GM12878 (cell line): ENCODE measurements at regions not wholly inside any gene's neighbourhood (a gene's known extent, or its start where the extent isn't known, plus 50 kb on each side); places are given as distances from the start of the nearest gene placed in this dataset.

Source experiments
- ATAC-seq: fragments of 200-7000 bp; cut with Tn5 transposase; 3 replicates; pipeline ENCODE4 v1.9.1; 2020; ENCODE audit warnings: mild to moderate bottlenecking, moderate library complexity
- BruUV-seq: library from RNA; stranded (reverse); fragments of 400-500 nt; replicated peaks from 2 replicates; lab custom pipeline; 2021; lab: Mats Ljungman, UMichigan
- CTCF ChIA-PET: fragments of 300-600 bp; sonication (Branson Sonifier 250); formaldehyde crosslinking; extraction: SDS; loops from one replicate; lab custom pipeline; 2021; ENCODE audit warnings: inconsistent platforms; lab: Yijun Ruan, JAX
- POLR2A ChIA-PET: fragments of 350-600 bp; formaldehyde crosslinking; extraction: SDS; loops from one replicate; lab custom pipeline; 2021; ENCODE audit warnings: inconsistent platforms; lab: Charles Lee
- RAD21 ChIA-PET: fragments of 300-600 bp; sonication (Branson Sonifier 250); formaldehyde crosslinking; loops from one replicate; lab custom pipeline; 2023; ENCODE audit warnings: antibody characterized with exemption; ENCODE audit not compliant: unreplicated experiment; lab: Charles Lee
- SMC1A ChIA-PET: fragments of 300-600 bp; sonication (Branson Sonifier 250); formaldehyde crosslinking; loops from one replicate; lab custom pipeline; 2023; ENCODE audit not compliant: unreplicated experiment, uncharacterized antibody; lab: Charles Lee
- DNase-seq: peaks from one replicate; pipeline ENCODE4 v3.0.0-alpha.2; 2011; ENCODE audit warnings: low read depth, low spot score
- FAIRE-seq: peaks from 3 replicates; lab custom pipeline; 2011; peaks lifted over from hg19 to GRCh38; lab: Jason Lieb, UNC
- H2AFZ ChIP-seq: 2 replicates; pipeline ENCODE4 v1.6.0; 2011; ENCODE audit warnings: low read depth, low read length, control low read depth; ENCODE audit not compliant: control insufficient read depth
- H3K27ac ChIP-seq: 2 replicates; pipeline ENCODE4 v1.5.1; 2011; ENCODE audit warnings: control low read depth; ENCODE audit not compliant: control insufficient read depth, insufficient read depth
- H3K27me3 ChIP-seq, 2 experiments: replicated peaks in 1 of 2; 2 replicates each; pipeline versions ENCODE4 v1.6.0 to v1.6.1; 2011; ENCODE audit warnings: low read length in 1 of 2; ENCODE audit not compliant: control insufficient read depth in 2 of 2, insufficient read depth in 2 of 2
- H3K36me3 ChIP-seq, 2 experiments: 2 replicates each; pipeline ENCODE4 v1.5.1; 2011; ENCODE audit warnings: low read length in 1 of 2; ENCODE audit not compliant: control insufficient read depth in 2 of 2, insufficient read depth in 2 of 2
- H3K4me1 ChIP-seq: 2 replicates; pipeline ENCODE4 v1.6.1; 2011; ENCODE audit warnings: mild to moderate bottlenecking, low read length, moderate library complexity, mixed read lengths; ENCODE audit not compliant: control insufficient read depth, insufficient read depth
- H3K4me2 ChIP-seq: 2 replicates; pipeline ENCODE4 v1.6.0; 2011; ENCODE audit warnings: control low read depth; ENCODE audit not compliant: control insufficient read depth, insufficient read depth
- H3K4me3 ChIP-seq: fragments of 200-600 bp; sonication (generic); 2 replicates; pipeline ENCODE4 v1.5.1; 2016
- H3K79me2 ChIP-seq: 2 replicates; pipeline ENCODE4 v1.6.0; 2011; ENCODE audit warnings: low read length; ENCODE audit not compliant: control insufficient read depth, insufficient read depth
- H3K9ac ChIP-seq: 2 replicates; pipeline ENCODE4 v1.8.0; 2011; ENCODE audit warnings: low read length, control low read depth, mixed read lengths; ENCODE audit not compliant: control insufficient read depth, insufficient read depth
- H3K9me3 ChIP-seq: replicated peaks from 3 replicates; pipeline ENCODE4 v1.5.1; 2011; ENCODE audit warnings: mild to moderate bottlenecking, low read length; ENCODE audit not compliant: control insufficient read depth, insufficient read depth
- H4K20me1 ChIP-seq: 2 replicates; pipeline ENCODE4 v1.6.0; 2011; ENCODE audit not compliant: control insufficient read depth, insufficient read depth
- CBX5 ChIP-seq: sonication (generic); IDR thresholded peaks from 2 replicates; pipeline ENCODE4 v1.6.1; 2016; ENCODE audit warnings: low read depth, moderate library complexity, mild to moderate bottlenecking, inconsistent platforms
- LARP7 ChIP-seq: fragments of 450-650 bp; IDR thresholded peaks from 2 replicates; pipeline ENCODE4 v1.6.1; 2017; ENCODE audit warnings: mild to moderate bottlenecking
- SREBF2 ChIP-seq: IDR thresholded peaks from 2 replicates; pipeline ENCODE4 v1.6.1; 2012; ENCODE audit warnings: mild to moderate bottlenecking, low read length
- WRNIP1 ChIP-seq: IDR thresholded peaks from 2 replicates; pipeline ENCODE4 v1.6.1; 2011; ENCODE audit warnings: low read depth, low read length, improper control_type of control experiment, borderline replicate concordance
- ZNF622 ChIP-seq: fragments of 450-650 bp; IDR thresholded peaks from 2 replicates; pipeline ENCODE4 v1.6.1; 2017; ENCODE audit warnings: mild to moderate bottlenecking, inconsistent platforms
- WGBS: methylation state at CpG from one replicate; pipeline ENCODE4 v1.1.6; 2016; ENCODE audit warnings: low lambda C conversion rate; ENCODE audit not compliant: insufficient replicate concordance, insufficient coverage; ENCODE audit errors: missing lambda C conversion rate; 5-methylcytosine and 5-hydroxymethylcytosine counted together
- in situ Hi-C: fragments of 300-500 bp; cut with MboI; formaldehyde crosslinking; loops from 9 replicates; pipeline ENCODE4 v1.14.3; 2018; ENCODE audit warnings: mixed read lengths
- intact Hi-C: fragments of 100-400 bp; cut with micrococcal nuclease; formaldehyde crosslinking; loops from one replicate; pipeline ENCODE4 v1.14.2; 2022; ENCODE audit not compliant: unreplicated experiment
- TF ChIP-seq, protein P1 (sequence below): fragments of 450-650 bp; IDR thresholded peaks from 2 replicates; pipeline ENCODE4 v1.6.1; 2017; ENCODE audit warnings: mild to moderate bottlenecking, low read depth, inconsistent platforms; ENCODE audit not compliant: poor library complexity, severe bottlenecking
- TF ChIP-seq, protein P2 (sequence below): fragments of 450-650 bp; IDR thresholded peaks from 2 replicates; pipeline ENCODE4 v1.6.1; 2017; ENCODE audit warnings: mild to moderate bottlenecking, moderate library complexity
- TF ChIP-seq, protein P3 (sequence below): fragments of 450-650 bp; formaldehyde crosslinking; IDR thresholded peaks from 2 replicates; pipeline ENCODE4 v1.4.0; 2022; ENCODE audit warnings: mild to moderate bottlenecking, moderate library complexity

DNA sequence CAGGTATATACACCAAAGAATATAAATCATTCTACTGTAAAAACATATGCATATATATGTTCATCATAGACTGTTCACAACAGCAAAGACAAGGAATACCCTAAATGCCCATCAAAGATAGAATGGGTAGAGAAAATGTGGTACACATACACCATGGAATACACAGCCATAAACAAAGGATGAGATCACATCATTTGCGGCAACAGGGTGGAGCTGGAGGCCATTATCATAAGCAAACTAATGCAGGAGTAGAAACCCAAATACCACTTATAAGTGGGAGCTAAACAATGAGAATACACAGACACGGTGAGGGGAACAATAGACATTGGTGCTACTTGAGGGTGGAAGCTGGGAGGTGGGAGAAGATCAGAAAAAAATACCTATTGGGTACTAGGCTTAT lies 117.6 kb downstream of the COX7C start (continued):
- TF ChIP-seq, protein P1, sequence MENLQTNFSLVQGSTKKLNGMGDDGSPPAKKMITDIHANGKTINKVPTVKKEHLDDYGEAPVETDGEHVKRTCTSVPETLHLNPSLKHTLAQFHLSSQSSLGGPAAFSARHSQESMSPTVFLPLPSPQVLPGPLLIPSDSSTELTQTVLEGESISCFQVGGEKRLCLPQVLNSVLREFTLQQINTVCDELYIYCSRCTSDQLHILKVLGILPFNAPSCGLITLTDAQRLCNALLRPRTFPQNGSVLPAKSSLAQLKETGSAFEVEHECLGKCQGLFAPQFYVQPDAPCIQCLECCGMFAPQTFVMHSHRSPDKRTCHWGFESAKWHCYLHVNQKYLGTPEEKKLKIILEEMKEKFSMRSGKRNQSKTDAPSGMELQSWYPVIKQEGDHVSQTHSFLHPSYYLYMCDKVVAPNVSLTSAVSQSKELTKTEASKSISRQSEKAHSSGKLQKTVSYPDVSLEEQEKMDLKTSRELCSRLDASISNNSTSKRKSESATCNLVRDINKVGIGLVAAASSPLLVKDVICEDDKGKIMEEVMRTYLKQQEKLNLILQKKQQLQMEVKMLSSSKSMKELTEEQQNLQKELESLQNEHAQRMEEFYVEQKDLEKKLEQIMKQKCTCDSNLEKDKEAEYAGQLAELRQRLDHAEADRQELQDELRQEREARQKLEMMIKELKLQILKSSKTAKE, result no peak

DNA sequence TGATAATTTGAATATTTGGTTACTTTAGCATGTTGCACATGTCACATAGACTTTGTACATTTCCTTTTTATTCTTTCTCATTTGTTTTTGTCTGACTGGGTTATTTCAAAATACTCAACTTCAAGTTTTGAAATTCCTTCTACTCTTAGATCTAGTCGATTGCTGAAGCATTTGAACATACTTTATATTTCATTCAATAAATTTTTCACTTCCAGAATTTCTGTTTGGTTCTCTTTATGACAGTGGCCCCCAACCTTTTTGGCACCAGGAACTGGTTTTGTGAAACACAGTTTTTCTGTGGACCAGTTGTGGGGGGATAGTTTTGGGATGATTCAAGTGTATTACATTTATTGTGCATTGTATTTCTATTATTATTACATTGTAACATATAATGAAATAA lies 119.8 kb downstream of the COX7C start:
- Histone ChIP-seq H4K20me1 (no peaks in the 10 kb centered on the region), H2AFZ (no peak overlapping the region), H3K4me1 (no peaks in the 10 kb centered on the region), H3K4me3 (no peak overlapping the region), H3K9ac (no peak overlapping the region), H3K4me2 (no peak overlapping the region), H3K79me2 (no peaks in the 10 kb centered on the region), H3K36me3 (no peaks in the 10 kb centered on the region), H3K9me3 (no peaks in the 10 kb centered on the region; the same call in 2 of the 3 replicates), H3K27ac (no peak overlapping the region), H3K27me3 (no peaks in the 10 kb centered on the region)
- DNase-seq (no peak), ATAC-seq (no peak), FAIRE-seq (no peak)
- TF ChIP-seq WRNIP1 (no peak), ZNF622 (no peak), LARP7 (no peak), SREBF2 (no peak), CBX5 (no peak)
- TF ChIP-seq, protein P2, sequence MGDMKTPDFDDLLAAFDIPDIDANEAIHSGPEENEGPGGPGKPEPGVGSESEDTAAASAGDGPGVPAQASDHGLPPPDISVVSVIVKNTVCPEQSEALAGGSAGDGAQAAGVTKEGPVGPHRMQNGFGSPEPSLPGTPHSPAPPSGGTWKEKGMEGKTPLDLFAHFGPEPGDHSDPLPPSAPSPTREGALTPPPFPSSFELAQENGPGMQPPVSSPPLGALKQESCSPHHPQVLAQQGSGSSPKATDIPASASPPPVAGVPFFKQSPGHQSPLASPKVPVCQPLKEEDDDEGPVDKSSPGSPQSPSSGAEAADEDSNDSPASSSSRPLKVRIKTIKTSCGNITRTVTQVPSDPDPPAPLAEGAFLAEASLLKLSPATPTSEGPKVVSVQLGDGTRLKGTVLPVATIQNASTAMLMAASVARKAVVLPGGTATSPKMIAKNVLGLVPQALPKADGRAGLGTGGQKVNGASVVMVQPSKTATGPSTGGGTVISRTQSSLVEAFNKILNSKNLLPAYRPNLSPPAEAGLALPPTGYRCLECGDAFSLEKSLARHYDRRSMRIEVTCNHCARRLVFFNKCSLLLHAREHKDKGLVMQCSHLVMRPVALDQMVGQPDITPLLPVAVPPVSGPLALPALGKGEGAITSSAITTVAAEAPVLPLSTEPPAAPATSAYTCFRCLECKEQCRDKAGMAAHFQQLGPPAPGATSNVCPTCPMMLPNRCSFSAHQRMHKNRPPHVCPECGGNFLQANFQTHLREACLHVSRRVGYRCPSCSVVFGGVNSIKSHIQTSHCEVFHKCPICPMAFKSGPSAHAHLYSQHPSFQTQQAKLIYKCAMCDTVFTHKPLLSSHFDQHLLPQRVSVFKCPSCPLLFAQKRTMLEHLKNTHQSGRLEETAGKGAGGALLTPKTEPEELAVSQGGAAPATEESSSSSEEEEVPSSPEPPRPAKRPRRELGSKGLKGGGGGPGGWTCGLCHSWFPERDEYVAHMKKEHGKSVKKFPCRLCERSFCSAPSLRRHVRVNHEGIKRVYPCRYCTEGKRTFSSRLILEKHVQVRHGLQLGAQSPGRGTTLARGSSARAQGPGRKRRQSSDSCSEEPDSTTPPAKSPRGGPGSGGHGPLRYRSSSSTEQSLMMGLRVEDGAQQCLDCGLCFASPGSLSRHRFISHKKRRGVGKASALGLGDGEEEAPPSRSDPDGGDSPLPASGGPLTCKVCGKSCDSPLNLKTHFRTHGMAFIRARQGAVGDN, result no peak
- TF ChIP-seq, protein P3, sequence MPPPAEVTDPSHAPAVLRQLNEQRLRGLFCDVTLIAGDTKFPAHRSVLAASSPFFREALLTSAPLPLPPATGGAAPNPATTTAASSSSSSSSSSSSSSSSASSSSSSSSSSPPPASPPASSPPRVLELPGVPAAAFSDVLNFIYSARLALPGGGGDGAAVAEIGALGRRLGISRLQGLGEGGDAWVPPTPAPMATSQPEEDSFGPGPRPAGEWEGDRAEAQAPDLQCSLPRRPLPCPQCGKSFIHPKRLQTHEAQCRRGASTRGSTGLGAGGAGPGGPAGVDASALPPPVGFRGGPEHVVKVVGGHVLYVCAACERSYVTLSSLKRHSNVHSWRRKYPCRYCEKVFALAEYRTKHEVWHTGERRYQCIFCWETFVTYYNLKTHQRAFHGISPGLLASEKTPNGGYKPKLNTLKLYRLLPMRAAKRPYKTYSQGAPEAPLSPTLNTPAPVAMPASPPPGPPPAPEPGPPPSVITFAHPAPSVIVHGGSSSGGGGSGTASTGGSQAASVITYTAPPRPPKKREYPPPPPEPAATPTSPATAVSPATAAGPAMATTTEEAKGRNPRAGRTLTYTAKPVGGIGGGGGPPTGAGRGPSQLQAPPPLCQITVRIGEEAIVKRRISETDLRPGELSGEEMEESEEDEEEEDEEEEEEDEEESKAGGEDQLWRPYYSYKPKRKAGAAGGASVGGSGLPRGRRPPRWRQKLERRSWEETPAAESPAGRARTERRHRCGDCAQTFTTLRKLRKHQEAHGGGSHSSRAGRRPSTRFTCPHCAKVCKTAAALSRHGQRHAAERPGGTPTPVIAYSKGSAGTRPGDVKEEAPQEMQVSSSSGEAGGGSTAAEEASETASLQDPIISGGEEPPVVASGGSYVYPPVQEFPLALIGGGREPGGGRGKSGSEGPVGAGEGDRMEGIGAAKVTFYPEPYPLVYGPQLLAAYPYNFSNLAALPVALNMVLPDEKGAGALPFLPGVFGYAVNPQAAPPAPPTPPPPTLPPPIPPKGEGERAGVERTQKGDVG (CRISPR knock-in tag), result no peak
- BruUV-seq, result no TSS peak
- intact Hi-C loops, result no loop called here
- RAD21 ChIA-PET, result no interaction called here
- SMC1A ChIA-PET, result no interaction called here
- 0% methylated on average over 1 of the region's 1 CpG for WGBS
- POLR2A ChIA-PET, result no interaction called here
- in situ Hi-C loops, result no loop called here
- CTCF ChIA-PET, result no interaction called here
